ENCODE measurements at regions not wholly inside any gene's neighbourhood (a gene's known extent, or its start where the extent isn't known, plus 50 kb on each side); places are given as distances from the start of the nearest gene placed in this dataset.

DNA sequence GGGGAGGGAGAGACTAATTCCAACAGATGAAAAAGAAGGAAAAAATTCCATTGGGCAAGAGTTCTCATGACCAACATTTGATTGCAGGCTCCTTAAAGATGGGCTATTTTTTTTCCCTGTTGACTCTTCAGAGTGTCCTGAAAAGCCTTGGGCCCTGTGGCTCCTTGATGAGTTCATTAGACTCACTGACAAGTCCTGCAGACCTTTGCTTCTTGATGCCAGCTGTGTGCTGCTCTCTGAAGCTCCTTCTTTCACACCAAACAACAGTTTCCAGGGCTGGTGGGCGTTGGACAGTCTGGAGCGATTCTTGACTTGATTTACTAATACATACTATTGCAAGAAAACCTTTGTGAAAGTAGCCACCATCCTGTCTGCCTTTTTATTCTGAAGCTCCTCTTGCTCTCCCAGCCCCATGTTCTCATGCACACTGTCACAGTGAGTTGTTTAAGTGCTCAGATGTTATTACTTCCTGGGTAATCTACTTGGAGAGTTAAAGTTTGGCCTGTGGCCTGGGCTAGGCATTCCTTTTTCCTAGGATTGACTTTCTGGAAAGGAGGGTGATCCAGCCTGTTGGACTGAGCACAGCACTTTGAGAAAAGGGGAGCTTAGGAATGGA is 250.3 kb downstream of the PTEN start:
- TF ChIP-seq POLR2A (IDR thresholded peaks at IDR 0.05; ENCODE audit: low read depth, low read length) (no peak), TAF1 (IDR thresholded peaks at IDR 0.05; ENCODE audit: low read depth, low read length) (no peak; the same call in 1 of the 2 replicates), POLR2AphosphoS5 (IDR thresholded peaks at IDR 0.05; ENCODE audit: low read depth, low read length) (no peak)

All from GM12891 (cell line).